T-helper 2 cell treated with Interferon-gamma antibody and Interleukin-4, amounts not matched to agents 5 μg/mL and 100 μg/mL, for 36 hours (primary cell): ENCODE measurements at regions not wholly inside any gene's neighbourhood (a gene's known extent, or its start where the extent isn't known, plus 50 kb on each side); places are given as distances from the start of the nearest gene placed in this dataset.
"Not testable (repeated sequence)": the region's sequence is repeated elsewhere in the genome, so short reads cannot be mapped to it uniquely, and the experiment has no call there.

ENCODE experiments used
- DNase-seq: peaks from one replicate; pipeline ENCODE4 v3.0.0; 2021; ENCODE audit warnings: low spot score
- H3K27ac Mint-ChIP-seq: one replicate; pipeline ENCODE4 v1.8.0; 2021; ENCODE audit warnings: mild to moderate bottlenecking, mixed read lengths
- H3K27me3 Mint-ChIP-seq: one replicate; pipeline ENCODE4 v1.8.0; 2021; ENCODE audit warnings: low read depth, mixed read lengths
- H3K36me3 Mint-ChIP-seq: one replicate; pipeline ENCODE4 v1.8.0; 2021; ENCODE audit warnings: low read depth, mixed read lengths
- H3K4me1 Mint-ChIP-seq: one replicate; pipeline ENCODE4 v1.8.0; 2021; ENCODE audit warnings: low read depth, mixed read lengths
- H3K4me3 Mint-ChIP-seq: one replicate; pipeline ENCODE4 v1.8.0; 2022; ENCODE audit warnings: mild to moderate bottlenecking, moderate library complexity, mixed read lengths
- H3K9me3 Mint-ChIP-seq: one replicate; pipeline ENCODE4 v1.8.0; 2021; ENCODE audit warnings: mixed read lengths

- H3K4me1 Mint-ChIP-seq, DNase-seq: not testable (repeated sequence)
These were observed 681.8 kb upstream of the TBX3 start for GRCh38 chr12:115365765-115366164.

GRCh38 chr12:115364921-115365320, 680.9 kb upstream of the TBX3 start:
- Mint-ChIP-seq H3K4me3 (no peak overlapping the region), H3K27me3 (no peaks in the 10 kb centered on the region), H3K27ac (no peak overlapping the region), H3K4me1 (no peaks in the 10 kb centered on the region), H3K36me3 (no peaks in the 10 kb centered on the region), H3K9me3 (peaks cover 18% of the 10 kb centered on the region)
- DNase-seq, result no peak

More at GRCh38 chr12:115365765-115366164, 681.8 kb upstream of the TBX3 start:
- H3K4me3 Mint-ChIP-seq, H3K27me3 Mint-ChIP-seq, H3K36me3 Mint-ChIP-seq, H3K27ac Mint-ChIP-seq: not testable (repeated sequence)
- H3K9me3 Mint-ChIP-seq, result peaks cover 22% of the 10 kb centered on the region

GRCh38 chr12:115362339-115362976, 678.5 kb upstream of the TBX3 start:
- Mint-ChIP-seq H3K4me3 (no peak overlapping the region), H3K4me1 (no peaks in the 10 kb centered on the region), H3K9me3 (peaks cover 11% of the 10 kb centered on the region), H3K36me3 (no peaks in the 10 kb centered on the region), H3K27ac (no peak overlapping the region), H3K27me3 (no peaks in the 10 kb centered on the region)
- no peak for DNase-seq

GRCh38 chr12:115357681-115358080, 673.7 kb upstream of the TBX3 start:
- Mint-ChIP-seq H3K36me3 (no peaks in the 10 kb centered on the region), H3K27ac (no peak overlapping the region), H3K9me3 (peaks cover 3% of the 10 kb centered on the region), H3K4me3 (no peak overlapping the region), H3K27me3 (no peaks in the 10 kb centered on the region), H3K4me1 (no peaks in the 10 kb centered on the region)
- no peak for DNase-seq

- Mint-ChIP-seq H3K27me3 (no peaks in the 10 kb centered on the region), H3K36me3 (no peaks in the 10 kb centered on the region), H3K27ac (no peak overlapping the region), H3K4me3 (no peak overlapping the region), H3K9me3 (no peaks in the 10 kb centered on the region), H3K4me1 (no peaks in the 10 kb centered on the region)
- no peak for DNase-seq
These were observed 671.3 kb upstream of the TBX3 start for GRCh38 chr12:115355301-115355700.

GRCh38 chr12:115354007-115354890, 670.3 kb upstream of the TBX3 start:
- no peak for DNase-seq
- H3K4me3 Mint-ChIP-seq, result peak overlapping the region; percentile 23
- H3K9me3 Mint-ChIP-seq, result no peaks in the 10 kb centered on the region
- no peaks in the 10 kb centered on the region for H3K27me3 Mint-ChIP-seq
- H3K4me1 Mint-ChIP-seq, result no peaks in the 10 kb centered on the region
- no peaks in the 10 kb centered on the region for H3K36me3 Mint-ChIP-seq
- H3K27ac Mint-ChIP-seq, result peak overlapping the region; percentile 73

GRCh38 chr12:115353467-115353866, 669.5 kb upstream of the TBX3 start:
- no peak overlapping the region for H3K27ac Mint-ChIP-seq

GRCh38 chr12:115351514-115352077, 667.6 kb upstream of the TBX3 start:
- H3K4me3 Mint-ChIP-seq, result no peak overlapping the region
- DNase-seq, result no peak
- H3K9me3 Mint-ChIP-seq, result no peaks in the 10 kb centered on the region
- no peaks in the 10 kb centered on the region for H3K27me3 Mint-ChIP-seq
- H3K36me3 Mint-ChIP-seq, result no peaks in the 10 kb centered on the region
- no peaks in the 10 kb centered on the region for H3K4me1 Mint-ChIP-seq
- no peak overlapping the region for H3K27ac Mint-ChIP-seq

More at GRCh38 chr12:115353467-115353866, 669.5 kb upstream of the TBX3 start:
- H3K4me3 Mint-ChIP-seq, result no peak overlapping the region
- H3K9me3 Mint-ChIP-seq, result no peaks in the 10 kb centered on the region
- no peaks in the 10 kb centered on the region for H3K36me3 Mint-ChIP-seq
- DNase-seq, result no peak
- no peaks in the 10 kb centered on the region for H3K27me3 Mint-ChIP-seq
- no peaks in the 10 kb centered on the region for H3K4me1 Mint-ChIP-seq

- no peak overlapping the region for H3K4me3 Mint-ChIP-seq
- no peaks in the 10 kb centered on the region for H3K36me3 Mint-ChIP-seq
- H3K27me3 Mint-ChIP-seq, result no peaks in the 10 kb centered on the region
- H3K9me3 Mint-ChIP-seq, result no peaks in the 10 kb centered on the region
- no peak for DNase-seq
- no peak overlapping the region for H3K27ac Mint-ChIP-seq
- H3K4me1 Mint-ChIP-seq, result no peaks in the 10 kb centered on the region
These were observed 665.7 kb upstream of the TBX3 start for GRCh38 chr12:115349711-115350110.

GRCh38 chr12:115348301-115348700, 664.3 kb upstream of the TBX3 start:
- H3K9me3 Mint-ChIP-seq, result peaks cover 6% of the 10 kb centered on the region
- no peaks in the 10 kb centered on the region for H3K4me1 Mint-ChIP-seq
- no peak overlapping the region for H3K27ac Mint-ChIP-seq
- H3K27me3 Mint-ChIP-seq, result no peaks in the 10 kb centered on the region
- H3K4me3 Mint-ChIP-seq, result no peak overlapping the region
- H3K36me3 Mint-ChIP-seq, result no peaks in the 10 kb centered on the region
- DNase-seq, result no peak

GRCh38 chr12:115343601-115344000, 659.6 kb upstream of the TBX3 start:
- H3K27ac Mint-ChIP-seq, result no peak overlapping the region
- no peaks in the 10 kb centered on the region for H3K27me3 Mint-ChIP-seq
- H3K4me3 Mint-ChIP-seq, result no peak overlapping the region
- no peaks in the 10 kb centered on the region for H3K36me3 Mint-ChIP-seq
- H3K4me1 Mint-ChIP-seq, result no peaks in the 10 kb centered on the region
- DNase-seq, result no peak
- H3K9me3 Mint-ChIP-seq, result peaks cover 13% of the 10 kb centered on the region

GRCh38 chr12:115343008-115343407, 659.0 kb upstream of the TBX3 start:
- Mint-ChIP-seq H3K4me3 (no peak overlapping the region), H3K9me3 (peaks cover 13% of the 10 kb centered on the region), H3K36me3 (no peaks in the 10 kb centered on the region), H3K27me3 (no peaks in the 10 kb centered on the region), H3K27ac (no peak overlapping the region), H3K4me1 (no peaks in the 10 kb centered on the region)
- DNase-seq, result no peak

GRCh38 chr12:115341442-115341841, 657.5 kb upstream of the TBX3 start:
- Mint-ChIP-seq H3K4me3 (no peak overlapping the region), H3K36me3 (no peaks in the 10 kb centered on the region), H3K27ac (no peak overlapping the region), H3K4me1 (no peaks in the 10 kb centered on the region), H3K27me3 (no peaks in the 10 kb centered on the region), H3K9me3 (peaks cover 17% of the 10 kb centered on the region)
- DNase-seq, result no peak

GRCh38 chr12:115338566-115339294, 654.8 kb upstream of the TBX3 start:
- Mint-ChIP-seq H3K27me3 (no peaks in the 10 kb centered on the region), H3K9me3 (peaks cover 19% of the 10 kb centered on the region), H3K36me3 (no peaks in the 10 kb centered on the region), H3K27ac (no peak overlapping the region), H3K4me3 (no peak overlapping the region), H3K4me1 (no peaks in the 10 kb centered on the region)
- DNase-seq, result no peak
